HG03520 (cell line): ENCODE measurements at regions not wholly inside any gene's neighbourhood (a gene's known extent, or its start where the extent isn't known, plus 50 kb on each side); places are given as distances from the start of the nearest gene placed in this dataset.
"Not testable (repeated sequence)": the region's sequence is repeated elsewhere in the genome, so short reads cannot be mapped to it uniquely, and the experiment has no call there.

Source experiments
- ATAC-seq: cut with Tn5 transposase; IDR thresholded peaks from one replicate; pipeline ENCODE4 v1.9.1; 2021; ENCODE audit warnings: mild to moderate bottlenecking, moderate library complexity; ENCODE audit not compliant: unreplicated experiment

GRCh38 chr12:63415357-63415756, 252.9 kb downstream of the DPY19L2 start:
- ATAC-seq, result no peak

GRCh38 chr12:63410197-63410596, 258.1 kb downstream of the DPY19L2 start:
- no peak for ATAC-seq

GRCh38 chr12:63406781-63407180, 255.8 kb upstream of the AVPR1A start:
- no peak for ATAC-seq

- ATAC-seq, result no peak
Measured at GRCh38 chr12:63404611-63405010, 253.6 kb upstream of the AVPR1A start.

- no peak for ATAC-seq
Measured at GRCh38 chr12:63403256-63403655, 252.3 kb upstream of the AVPR1A start.

- ATAC-seq, result no peak
Measured at GRCh38 chr12:63400718-63401117, 249.7 kb upstream of the AVPR1A start.

- ATAC-seq, result no peak
Measured at GRCh38 chr12:63400318-63400717, 249.3 kb upstream of the AVPR1A start.

GRCh38 chr12:63397807-63398206, 246.8 kb upstream of the AVPR1A start:
- no peak for ATAC-seq

- no peak for ATAC-seq
Measured at GRCh38 chr12:63396135-63396534, 245.1 kb upstream of the AVPR1A start.

GRCh38 chr12:63394983-63395382, 244.0 kb upstream of the AVPR1A start:
- no peak for ATAC-seq

- no peak for ATAC-seq
Measured at GRCh38 chr12:63394349-63394748, 243.3 kb upstream of the AVPR1A start.

GRCh38 chr12:63389211-63389610, 238.2 kb upstream of the AVPR1A start:
- no peak for ATAC-seq

- no peak for ATAC-seq
Measured at GRCh38 chr12:63387771-63388170, 236.8 kb upstream of the AVPR1A start.

GRCh38 chr12:63382930-63383329, 231.9 kb upstream of the AVPR1A start:
- ATAC-seq, result no peak

- no peak for ATAC-seq
Measured at GRCh38 chr12:63362791-63363190, 211.8 kb upstream of the AVPR1A start.

GRCh38 chr12:63362166-63362565, 211.2 kb upstream of the AVPR1A start:
- ATAC-seq, result no peak

GRCh38 chr12:63354969-63355368, 204.0 kb upstream of the AVPR1A start:
- no peak for ATAC-seq

- no peak for ATAC-seq
Measured at GRCh38 chr12:63353559-63353958, 202.6 kb upstream of the AVPR1A start.

GRCh38 chr12:63351370-63351769, 200.4 kb upstream of the AVPR1A start:
- ATAC-seq, result no peak

- no peak for ATAC-seq
Measured at GRCh38 chr12:63348556-63348955, 197.6 kb upstream of the AVPR1A start.

- ATAC-seq, result not testable (repeated sequence)
Measured at GRCh38 chr12:63337158-63337557, 186.2 kb upstream of the AVPR1A start.

- no peak for ATAC-seq
Measured at GRCh38 chr12:63326260-63326659, 175.3 kb upstream of the AVPR1A start.

- no peak for ATAC-seq
Measured at GRCh38 chr12:63325757-63326156, 174.8 kb upstream of the AVPR1A start.

- no peak for ATAC-seq
Measured at GRCh38 chr12:63323942-63324341, 172.9 kb upstream of the AVPR1A start.
